ENCODE measurements at regions not wholly inside any gene's neighbourhood (a gene's known extent, or its start where the extent isn't known, plus 50 kb on each side); places are given as distances from the start of the nearest gene placed in this dataset.

DNA sequence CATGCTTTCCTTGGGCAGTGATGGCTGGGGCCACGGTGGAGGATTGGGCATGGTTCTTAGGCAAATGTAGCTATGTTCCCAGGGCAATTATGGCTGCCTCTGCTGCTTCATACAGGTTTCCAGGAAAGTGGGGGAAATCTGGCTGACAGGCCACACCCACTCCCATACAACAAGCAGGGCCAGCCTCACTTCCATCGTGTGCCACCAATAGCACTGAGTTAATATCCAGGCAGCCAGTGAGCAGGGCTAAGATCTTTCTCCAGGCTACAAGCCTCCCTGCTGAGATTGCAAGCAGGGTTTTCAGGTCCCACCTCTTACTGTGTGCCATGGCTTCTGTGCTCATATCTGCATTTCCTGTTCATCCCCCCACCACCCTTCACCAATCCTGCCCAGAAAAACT is 1291.9 kb downstream of the SI start:
- H2AFZ ChIP-seq (ENCODE audit: low read depth) = no peak overlapping the region
- H3K4me3 ChIP-seq (IDR thresholded peaks at IDR 0.05; ENCODE audit: insufficient read depth, low read depth, low read length) = no peak overlapping the region
- no peaks in the 10 kb centered on the region for H3K27me3 ChIP-seq (ENCODE audit: insufficient read depth, low read depth)
- H3K27ac ChIP-seq = no peak overlapping the region
- H4K20me1 ChIP-seq (ENCODE audit: insufficient read depth) = no peaks in the 10 kb centered on the region
- no peaks in the 10 kb centered on the region for H3K4me1 ChIP-seq (ENCODE audit: low read depth, poor library complexity, severe bottlenecking)
- TF ChIP-seq, protein P1, sequence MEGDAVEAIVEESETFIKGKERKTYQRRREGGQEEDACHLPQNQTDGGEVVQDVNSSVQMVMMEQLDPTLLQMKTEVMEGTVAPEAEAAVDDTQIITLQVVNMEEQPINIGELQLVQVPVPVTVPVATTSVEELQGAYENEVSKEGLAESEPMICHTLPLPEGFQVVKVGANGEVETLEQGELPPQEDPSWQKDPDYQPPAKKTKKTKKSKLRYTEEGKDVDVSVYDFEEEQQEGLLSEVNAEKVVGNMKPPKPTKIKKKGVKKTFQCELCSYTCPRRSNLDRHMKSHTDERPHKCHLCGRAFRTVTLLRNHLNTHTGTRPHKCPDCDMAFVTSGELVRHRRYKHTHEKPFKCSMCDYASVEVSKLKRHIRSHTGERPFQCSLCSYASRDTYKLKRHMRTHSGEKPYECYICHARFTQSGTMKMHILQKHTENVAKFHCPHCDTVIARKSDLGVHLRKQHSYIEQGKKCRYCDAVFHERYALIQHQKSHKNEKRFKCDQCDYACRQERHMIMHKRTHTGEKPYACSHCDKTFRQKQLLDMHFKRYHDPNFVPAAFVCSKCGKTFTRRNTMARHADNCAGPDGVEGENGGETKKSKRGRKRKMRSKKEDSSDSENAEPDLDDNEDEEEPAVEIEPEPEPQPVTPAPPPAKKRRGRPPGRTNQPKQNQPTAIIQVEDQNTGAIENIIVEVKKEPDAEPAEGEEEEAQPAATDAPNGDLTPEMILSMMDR (conservative IDR thresholded peaks at IDR 0.05; ENCODE audit: low read depth, low read length) = no peak
- H3K36me3 ChIP-seq (ENCODE audit: insufficient read depth) = no peaks in the 10 kb centered on the region
- H3K9ac ChIP-seq = no peak overlapping the region
- H3K4me2 ChIP-seq = no peak overlapping the region
- H3K79me2 ChIP-seq (ENCODE audit: insufficient read depth, low read depth) = no peaks in the 10 kb centered on the region

GRCh38 chr3:163785693-163786092 is 1292.6 kb downstream of the SI start:
- TF ChIP-seq, protein P1 (conservative IDR thresholded peaks at IDR 0.05; ENCODE audit: low read depth, low read length) = peak; percentile 57; the same call in 1 of the 2 replicates
- Histone ChIP-seq H3K79me2 (ENCODE audit: insufficient read depth, low read depth) (no peaks in the 10 kb centered on the region), H3K27me3 (ENCODE audit: insufficient read depth, low read depth) (no peaks in the 10 kb centered on the region), H3K4me1 (ENCODE audit: low read depth, poor library complexity, severe bottlenecking) (no peaks in the 10 kb centered on the region), H4K20me1 (ENCODE audit: insufficient read depth) (no peaks in the 10 kb centered on the region), H3K27ac (no peak overlapping the region), H3K9ac (no peak overlapping the region), H3K36me3 (ENCODE audit: insufficient read depth) (no peaks in the 10 kb centered on the region), H2AFZ (ENCODE audit: low read depth) (no peak overlapping the region), H3K4me2 (no peak overlapping the region), H3K4me3 (IDR thresholded peaks at IDR 0.05; ENCODE audit: insufficient read depth, low read depth, low read length) (no peak overlapping the region)

DNA sequence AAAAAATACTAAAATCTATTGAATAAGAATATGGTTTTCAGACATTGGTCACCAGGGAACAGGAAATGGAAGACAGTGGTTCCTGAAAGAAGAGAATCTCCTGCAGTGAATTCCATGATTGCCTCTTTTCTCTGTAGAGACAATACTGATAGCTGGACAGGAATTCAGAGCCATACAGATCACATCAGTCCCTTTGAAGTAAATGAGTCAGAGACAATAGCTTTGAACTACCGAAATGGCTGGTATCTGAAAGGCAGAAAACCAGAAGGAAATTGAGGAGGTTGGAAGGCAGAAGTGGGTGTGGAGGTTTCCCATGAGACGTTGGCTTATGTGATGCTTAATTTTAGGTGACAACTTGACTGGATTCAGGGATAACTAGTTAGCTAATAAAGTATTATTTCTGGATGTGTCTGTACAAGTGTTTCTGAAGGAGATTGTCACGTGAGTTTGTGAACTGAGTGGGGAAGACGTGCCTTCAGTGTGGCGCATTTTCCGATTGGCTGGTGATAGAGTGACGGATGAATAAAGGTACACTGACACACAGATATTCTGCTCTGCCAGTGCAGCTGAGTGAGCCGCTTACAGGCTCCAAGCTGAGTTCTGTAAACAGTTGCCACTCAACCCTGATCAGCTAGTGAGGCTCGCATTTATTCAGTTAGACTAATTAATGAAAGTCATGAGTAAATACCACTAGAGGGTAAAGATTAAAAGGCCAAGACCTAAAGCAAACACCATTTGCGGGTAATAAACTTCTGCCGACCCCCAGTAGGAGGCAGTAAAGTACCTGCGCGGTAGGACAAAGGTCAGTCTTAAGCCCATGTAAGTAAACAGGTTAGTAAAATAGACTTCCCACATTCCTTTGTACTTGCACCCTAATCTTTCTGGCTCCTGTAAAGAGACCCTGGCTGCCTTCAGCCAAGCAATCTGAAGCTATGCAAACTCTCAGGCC is 1298.6 kb downstream of the SI start:
- TF ChIP-seq, protein P1 (conservative IDR thresholded peaks at IDR 0.05; ENCODE audit: low read depth, low read length) = 0 out of 2 replicates have a peak, but pooled peaks have one; percentile 13
- Histone ChIP-seq H3K27me3 (ENCODE audit: insufficient read depth, low read depth) (no peaks in the 10 kb centered on the region), H3K79me2 (ENCODE audit: insufficient read depth, low read depth) (no peaks in the 10 kb centered on the region), H3K9ac (no peak overlapping the region; the same call in 1 of the 2 replicates), H3K4me3 (IDR thresholded peaks at IDR 0.05; ENCODE audit: insufficient read depth, low read depth, low read length) (no peak overlapping the region), H3K4me2 (no peak overlapping the region), H3K4me1 (ENCODE audit: low read depth, poor library complexity, severe bottlenecking) (no peaks in the 10 kb centered on the region), H3K36me3 (ENCODE audit: insufficient read depth) (no peaks in the 10 kb centered on the region), H4K20me1 (ENCODE audit: insufficient read depth) (no peaks in the 10 kb centered on the region), H3K27ac (no peak overlapping the region), H2AFZ (ENCODE audit: low read depth) (no peak overlapping the region)

DNA sequence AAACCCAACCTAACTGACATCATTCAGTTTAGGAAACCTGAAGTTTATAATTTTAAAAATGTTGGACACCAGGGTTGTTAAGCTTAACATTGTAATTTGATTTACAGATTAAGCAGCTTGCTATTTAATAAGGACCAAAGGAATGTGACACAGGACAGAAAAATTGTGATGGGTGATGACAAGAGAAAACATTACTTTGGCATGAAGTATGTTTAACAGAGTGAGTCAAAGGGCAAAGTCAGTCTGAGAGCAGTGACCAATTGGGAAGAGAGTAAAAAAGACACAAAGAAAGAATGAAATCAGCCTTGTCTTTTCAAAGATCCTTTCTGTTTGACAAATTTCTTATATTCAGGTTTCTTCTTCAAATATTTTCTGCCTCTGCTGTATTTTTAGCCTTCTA is 1301.6 kb downstream of the SI start:
- Histone ChIP-seq H3K36me3 (ENCODE audit: insufficient read depth) (no peaks in the 10 kb centered on the region), H3K4me2 (no peak overlapping the region; the same call in 1 of the 2 replicates), H3K4me1 (ENCODE audit: low read depth, poor library complexity, severe bottlenecking) (no peaks in the 10 kb centered on the region), H2AFZ (ENCODE audit: low read depth) (no peak overlapping the region), H3K27ac (no peak overlapping the region), H3K79me2 (ENCODE audit: insufficient read depth, low read depth) (no peaks in the 10 kb centered on the region), H3K27me3 (ENCODE audit: insufficient read depth, low read depth) (no peaks in the 10 kb centered on the region), H3K9ac (no peak overlapping the region), H3K4me3 (IDR thresholded peaks at IDR 0.05; ENCODE audit: insufficient read depth, low read depth, low read length) (no peak overlapping the region), H4K20me1 (ENCODE audit: insufficient read depth) (no peaks in the 10 kb centered on the region)
- TF ChIP-seq, protein P1 (conservative IDR thresholded peaks at IDR 0.05; ENCODE audit: low read depth, low read length) = no peak

Measured in KMS-11 (cell line).